Breast epithelium (tissue), 4 donors: ENCODE measurements at regions not wholly inside any gene's neighbourhood (a gene's known extent, or its start where the extent isn't known, plus 50 kb on each side); places are given as distances from the start of the nearest gene placed in this dataset.

Experiments used
- DNase-seq, 2 donors: peaks; one replicate each; pipeline ENCODE4 v3.0.0-alpha.2; 2019; ENCODE audit warnings: low spot score in 2 of 2
- H3K27ac ChIP-seq, 2 donors: fragments of 200-600 bp; sonication (generic) in 1 of 2; one replicate each; pipeline ENCODE4 v1.5.1; 2016 to 2019; ENCODE audit warnings: mild to moderate bottlenecking in 1 of 2
- H3K27me3 ChIP-seq, 2 donors: fragments of 200-600 bp; sonication (generic) in 1 of 2; one replicate each; pipeline versions ENCODE4 v1.5.1 to v1.6.0; 2017 to 2019; ENCODE audit warnings: control low read depth in 1 of 2, mild to moderate bottlenecking in 1 of 2
- H3K36me3 ChIP-seq: fragments of 200-600 bp; one replicate; pipeline ENCODE4 v1.5.1; 2019
- H3K4me1 ChIP-seq, 2 donors: fragments of 200-600 bp; sonication (generic); one replicate each; pipeline ENCODE4 v1.5.1; 2016 to 2019; ENCODE audit warnings: control low read depth in 1 of 2
- H3K4me3 ChIP-seq, 3 donors: fragments of 200-600 bp; sonication (generic); 1 replicate in 2 of 3; 2 replicates in 1 of 3; pipeline ENCODE4 v1.5.1; 2016 to 2019; ENCODE audit warnings: mild to moderate bottlenecking in 3 of 3, moderate library complexity in 2 of 3
- H3K9me3 ChIP-seq, 2 donors: fragments of 200-600 bp; sonication (generic) in 1 of 2; one replicate each; pipeline ENCODE4 v1.5.1; 2016 to 2019; ENCODE audit warnings: control low read depth in 1 of 2
- POLR2A ChIP-seq: fragments of 450-650 bp; IDR thresholded peaks from one replicate; pipeline ENCODE4 v1.6.1; 2016; ENCODE audit warnings: antibody characterized with exemption, mild to moderate bottlenecking, moderate library complexity
- POLR2AphosphoS5 ChIP-seq, 3 donors: sonication (generic); formaldehyde crosslinking; IDR thresholded peaks; one replicate each; pipeline ENCODE4 v1.6.1; 2017; ENCODE audit warnings: antibody characterized with exemption in 3 of 3
- intact Hi-C: fragments of 100-400 bp; cut with DNase I; formaldehyde crosslinking; loops from one replicate; pipeline ENCODE4 v1.15.1; 2023; ENCODE audit warnings: low total_unique reads
- TF ChIP-seq, protein P1 (sequence below), 3 donors: fragments of 450-650 bp; IDR thresholded peaks; one replicate each; pipeline ENCODE4 v1.5.1; 2016 to 2017; ENCODE audit warnings: antibody characterized with exemption in 3 of 3, mild to moderate bottlenecking in 3 of 3, moderate library complexity in 3 of 3

- no peak overlapping the region for H3K27ac ChIP-seq
- H3K4me1 ChIP-seq, result no peaks in the 10 kb centered on the region
- TF ChIP-seq, protein P1, sequence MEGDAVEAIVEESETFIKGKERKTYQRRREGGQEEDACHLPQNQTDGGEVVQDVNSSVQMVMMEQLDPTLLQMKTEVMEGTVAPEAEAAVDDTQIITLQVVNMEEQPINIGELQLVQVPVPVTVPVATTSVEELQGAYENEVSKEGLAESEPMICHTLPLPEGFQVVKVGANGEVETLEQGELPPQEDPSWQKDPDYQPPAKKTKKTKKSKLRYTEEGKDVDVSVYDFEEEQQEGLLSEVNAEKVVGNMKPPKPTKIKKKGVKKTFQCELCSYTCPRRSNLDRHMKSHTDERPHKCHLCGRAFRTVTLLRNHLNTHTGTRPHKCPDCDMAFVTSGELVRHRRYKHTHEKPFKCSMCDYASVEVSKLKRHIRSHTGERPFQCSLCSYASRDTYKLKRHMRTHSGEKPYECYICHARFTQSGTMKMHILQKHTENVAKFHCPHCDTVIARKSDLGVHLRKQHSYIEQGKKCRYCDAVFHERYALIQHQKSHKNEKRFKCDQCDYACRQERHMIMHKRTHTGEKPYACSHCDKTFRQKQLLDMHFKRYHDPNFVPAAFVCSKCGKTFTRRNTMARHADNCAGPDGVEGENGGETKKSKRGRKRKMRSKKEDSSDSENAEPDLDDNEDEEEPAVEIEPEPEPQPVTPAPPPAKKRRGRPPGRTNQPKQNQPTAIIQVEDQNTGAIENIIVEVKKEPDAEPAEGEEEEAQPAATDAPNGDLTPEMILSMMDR (IDR thresholded peaks at IDR 0.05), result no peak
- TF ChIP-seq POLR2A (no peak), POLR2AphosphoS5 (IDR thresholded peaks at IDR 0.05) (no peak)
- no peaks in the 10 kb centered on the region for H3K27me3 ChIP-seq
- no peak overlapping the region for H3K4me3 ChIP-seq
- peaks cover 0 to 3% of the 10 kb centered on the region in 2 donors for H3K9me3 ChIP-seq
- no peak for DNase-seq
- intact Hi-C loops, result no loop called here
- no peaks in the 10 kb centered on the region for H3K36me3 ChIP-seq
These were observed 323.2 kb upstream of the GIMD1 start for GRCh38 chr4:106691749-106692148.

GRCh38 chr4:106690487-106690886 is 321.9 kb upstream of the GIMD1 start:
- TF ChIP-seq, protein P1 (IDR thresholded peaks at IDR 0.05), result no peak
- no peak for TF ChIP-seq POLR2AphosphoS5 (IDR thresholded peaks at IDR 0.05)
- no peak for TF ChIP-seq POLR2A
- Histone ChIP-seq H3K4me3 (no peak overlapping the region), H3K9me3 (peaks cover 0 to 3% of the 10 kb centered on the region in 2 donors), H3K27me3 (no peaks in the 10 kb centered on the region), H3K36me3 (no peaks in the 10 kb centered on the region), H3K4me1 (no peaks in the 10 kb centered on the region), H3K27ac (no peak overlapping the region)
- no peak for DNase-seq
- intact Hi-C loops, result no loop called here

DNA sequence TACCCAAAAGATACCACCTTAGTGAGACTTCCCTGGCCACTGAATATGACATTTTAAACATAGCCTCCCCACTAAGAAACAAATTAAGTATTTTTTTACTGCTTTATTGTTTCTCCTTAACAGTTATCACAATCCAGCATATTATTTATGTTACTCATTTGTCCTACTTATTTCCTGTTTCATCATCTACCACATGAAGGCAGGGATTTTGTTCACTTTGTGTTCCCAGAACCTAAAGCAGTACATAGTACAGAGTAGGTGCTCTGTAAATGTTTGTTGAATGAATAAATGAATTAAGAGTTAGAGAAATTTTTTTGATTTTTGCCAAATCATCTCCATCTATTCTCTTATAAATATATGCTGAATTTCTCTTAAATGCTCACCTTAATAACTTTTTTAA is 318.4 kb upstream of the GIMD1 start:
- TF ChIP-seq, protein P1 (IDR thresholded peaks at IDR 0.05), result no peak
- no peak for TF ChIP-seq POLR2A
- TF ChIP-seq POLR2AphosphoS5 (IDR thresholded peaks at IDR 0.05), result no peak
- Histone ChIP-seq H3K27me3 (no peaks in the 10 kb centered on the region), H3K4me3 (no peak overlapping the region), H3K9me3 (peaks cover 0 to 3% of the 10 kb centered on the region in 2 donors), H3K27ac (no peak overlapping the region), H3K4me1 (no peaks in the 10 kb centered on the region), H3K36me3 (no peaks in the 10 kb centered on the region)
- DNase-seq, result no peak
- intact Hi-C loops, result loop anchor here (5.0 kb wide), 1 partner anchor 620 kb away; no protein-coding TSS in a partner anchor

DNA sequence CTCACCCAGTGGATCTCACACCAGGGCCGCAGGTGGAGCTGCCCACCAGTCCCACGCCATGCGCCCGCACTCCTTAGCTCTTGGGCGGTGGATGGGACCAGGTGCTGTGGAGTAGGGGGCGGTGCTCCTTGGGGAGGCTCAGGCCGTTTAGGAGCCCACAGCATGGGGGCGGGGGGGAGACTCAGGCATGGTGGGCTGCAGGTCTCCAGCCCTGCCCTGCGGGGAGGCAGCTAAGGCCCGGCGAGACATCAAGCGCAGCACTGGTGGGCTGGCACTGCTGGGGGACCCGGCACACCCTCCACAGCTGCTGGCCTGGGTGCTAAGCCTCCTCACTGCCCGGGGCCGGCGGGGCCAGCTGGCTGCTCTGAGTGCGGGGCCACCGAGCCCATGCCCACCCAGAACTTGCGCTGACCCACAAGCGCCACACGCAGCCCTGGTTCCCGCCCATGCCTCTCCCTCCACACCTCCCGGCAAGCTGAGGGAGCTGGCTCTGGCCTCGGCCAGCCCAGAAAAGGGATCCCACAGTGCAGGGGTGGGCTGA is 312.9 kb upstream of the GIMD1 start:
- Histone ChIP-seq H3K4me3 (no peak overlapping the region), H3K4me1 (no peaks in the 10 kb centered on the region), H3K36me3 (no peaks in the 10 kb centered on the region), H3K9me3 (no peaks in the 10 kb centered on the region), H3K27ac (no peak overlapping the region), H3K27me3 (no peaks in the 10 kb centered on the region)
- TF ChIP-seq, protein P1 (IDR thresholded peaks at IDR 0.05), result no peak
- no peak for TF ChIP-seq POLR2A
- intact Hi-C loops, result no loop called here
- no peak for DNase-seq

GRCh38 chr4:106679063-106679462 is 310.5 kb upstream of the GIMD1 start:
- TF ChIP-seq, protein P1 (IDR thresholded peaks at IDR 0.05), result no peak
- TF ChIP-seq POLR2A, result no peak
- TF ChIP-seq POLR2AphosphoS5 (IDR thresholded peaks at IDR 0.05), result no peak
- no peaks in the 10 kb centered on the region for H3K9me3 ChIP-seq
- no peak overlapping the region for H3K27ac ChIP-seq
- H3K36me3 ChIP-seq, result no peaks in the 10 kb centered on the region
- intact Hi-C loops, result no loop called here
- no peaks in the 10 kb centered on the region for H3K27me3 ChIP-seq
- DNase-seq, result no peak
- no peak overlapping the region for H3K4me3 ChIP-seq
- H3K4me1 ChIP-seq, result no peaks in the 10 kb centered on the region
